ENCODE measurements at regions not wholly inside any gene's neighbourhood (a gene's known extent, or its start where the extent isn't known, plus 50 kb on each side); places are given as distances from the start of the nearest gene placed in this dataset.
"Not testable (repeated sequence)": the region's sequence is repeated elsewhere in the genome, so short reads cannot be mapped to it uniquely, and the experiment has no call there.

- DNase-seq: no peak
Observed at GRCh38 chr10:45515630-45516029, 141.6 kb downstream of the ALOX5 start.

- no peak for DNase-seq
Observed at GRCh38 chr10:45514291-45515270, 140.6 kb downstream of the ALOX5 start.

DNA sequence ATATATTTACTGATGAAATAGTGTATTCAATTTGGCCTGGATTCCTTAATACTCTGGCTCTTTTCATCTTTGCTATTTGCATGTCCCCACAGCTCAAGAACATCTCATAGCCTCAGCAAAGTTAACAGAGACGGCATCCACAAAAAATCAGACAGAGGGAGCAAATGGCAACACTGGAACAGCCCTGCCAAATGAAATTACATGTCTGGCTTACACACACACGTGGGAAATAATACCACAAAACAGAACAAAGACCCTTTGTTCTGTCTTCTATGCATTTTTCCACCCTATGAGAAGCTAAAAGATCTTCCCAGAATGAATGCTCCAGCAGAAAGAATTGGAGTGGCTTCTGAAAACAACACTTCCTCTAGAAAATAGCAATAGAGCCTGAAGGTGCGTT is 139.5 kb downstream of the ALOX5 start:
- no peak for DNase-seq

- DNase-seq: not testable (repeated sequence)
Observed at GRCh38 chr10:45511926-45512325, 137.9 kb downstream of the ALOX5 start.

GRCh38 chr10:45509491-45509890 is 135.5 kb downstream of the ALOX5 start:
- DNase-seq: no peak

DNA sequence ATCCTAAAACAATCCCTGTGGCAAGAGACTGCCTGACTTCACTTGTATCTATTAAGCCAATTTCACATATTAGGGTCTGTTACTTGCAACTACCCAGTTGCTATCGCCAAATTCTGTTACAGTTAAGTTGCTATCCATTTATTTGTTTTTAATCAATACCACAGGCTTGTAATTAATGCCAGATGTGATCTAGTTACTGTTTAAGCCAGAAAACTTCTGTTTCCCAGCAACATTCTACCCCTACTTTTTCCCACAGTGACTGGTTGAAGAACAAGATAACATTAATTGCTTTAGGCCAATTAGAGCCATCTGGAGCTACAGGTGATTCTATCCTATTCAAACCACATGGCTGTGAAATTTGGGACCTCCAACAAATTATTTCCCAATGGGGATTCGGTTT is 131.3 kb downstream of the ALOX5 start:
- no peak for DNase-seq

- no peak for DNase-seq
Observed at GRCh38 chr10:45502458-45502857, 128.4 kb downstream of the ALOX5 start.

GRCh38 chr10:45501791-45502190 is 127.8 kb downstream of the ALOX5 start:
- DNase-seq: no peak

DNA sequence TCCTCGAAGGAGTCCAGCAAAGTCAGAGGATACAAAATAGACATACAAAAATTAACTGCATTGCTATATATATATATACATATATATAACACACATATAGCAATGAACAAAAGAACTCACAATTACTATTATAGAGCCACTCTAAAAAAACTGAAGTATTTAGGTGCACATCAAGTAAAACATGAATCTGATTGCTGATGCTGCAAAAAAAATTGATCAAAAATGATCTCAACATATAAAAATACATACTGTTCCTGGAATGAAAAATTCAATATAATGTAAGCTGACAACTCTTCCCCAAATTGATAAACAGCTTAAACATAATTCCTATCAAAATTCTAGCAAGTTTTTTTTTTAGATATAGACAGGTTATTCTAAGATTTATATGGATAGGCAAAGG is 126.8 kb downstream of the ALOX5 start:
- no peak for DNase-seq

DNA sequence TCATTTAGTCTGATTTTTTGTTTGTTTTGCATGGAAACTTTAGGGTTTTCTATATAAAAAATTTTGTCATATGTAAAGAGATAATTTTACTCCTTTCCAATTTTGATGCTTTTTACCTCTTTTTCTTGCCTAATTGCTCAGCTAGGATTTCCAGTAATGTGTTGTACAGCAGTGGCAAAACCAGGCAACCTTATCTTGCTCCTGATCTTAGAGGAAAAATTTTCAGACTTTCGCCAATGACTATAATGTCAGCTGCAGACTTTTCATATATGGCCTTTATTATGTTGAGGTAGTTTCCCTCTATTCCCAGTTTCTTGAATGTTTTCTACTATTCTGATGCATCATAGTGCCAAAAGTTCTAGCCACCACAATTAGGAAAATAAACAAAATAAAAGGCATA is 126.3 kb downstream of the ALOX5 start:
- no peak for DNase-seq

DNA sequence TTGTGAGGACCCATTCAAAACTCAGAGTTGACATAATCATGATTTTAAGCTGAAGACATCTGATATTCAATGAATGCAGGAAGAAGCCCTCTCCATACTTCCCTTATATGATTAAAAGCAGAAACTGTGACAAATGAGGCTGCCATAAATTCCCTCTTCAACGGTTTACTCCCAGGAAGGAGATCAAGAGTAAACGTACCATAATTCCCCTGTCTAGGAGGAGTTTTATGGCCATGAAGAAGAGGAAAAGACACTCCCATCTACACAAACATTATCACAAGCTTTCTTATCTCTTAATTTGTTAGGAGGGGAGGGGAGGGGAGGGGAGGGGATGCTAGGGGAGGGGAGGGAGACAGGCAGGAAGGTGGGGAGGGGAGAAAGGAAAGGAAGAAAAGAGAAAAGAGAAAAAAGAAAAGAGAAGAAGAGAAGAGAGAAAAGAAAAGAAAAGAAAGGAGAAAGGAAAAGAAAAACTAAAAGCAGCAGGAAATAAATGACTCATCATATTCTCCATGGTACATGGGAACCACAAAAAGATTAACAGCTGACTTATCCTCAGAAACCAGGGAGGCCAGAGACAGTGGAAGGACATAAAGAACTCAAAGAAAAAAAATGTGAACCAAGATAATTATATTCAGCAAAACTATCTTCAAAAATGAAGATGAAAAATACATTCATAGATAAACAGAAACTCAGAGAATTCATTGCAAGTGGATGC is 121.6 kb downstream of the ALOX5 start:
- no peak for DNase-seq

All from CD4-positive, alpha-beta T cell treated with Interleukin-17A for 4 hours (primary cell).